Ureter (tissue), 1 donor: ENCODE measurements at regions not wholly inside any gene's neighbourhood (a gene's known extent, or its start where the extent isn't known, plus 50 kb on each side); places are given as distances from the start of the nearest gene placed in this dataset.

Source experiments
- DNase-seq: peaks from one replicate; pipeline ENCODE4 v3.0.0-alpha.2; 2020; ENCODE audit warnings: low spot score
- donor health status: DM: yes; HTN: yes; CAD: no.

DNA sequence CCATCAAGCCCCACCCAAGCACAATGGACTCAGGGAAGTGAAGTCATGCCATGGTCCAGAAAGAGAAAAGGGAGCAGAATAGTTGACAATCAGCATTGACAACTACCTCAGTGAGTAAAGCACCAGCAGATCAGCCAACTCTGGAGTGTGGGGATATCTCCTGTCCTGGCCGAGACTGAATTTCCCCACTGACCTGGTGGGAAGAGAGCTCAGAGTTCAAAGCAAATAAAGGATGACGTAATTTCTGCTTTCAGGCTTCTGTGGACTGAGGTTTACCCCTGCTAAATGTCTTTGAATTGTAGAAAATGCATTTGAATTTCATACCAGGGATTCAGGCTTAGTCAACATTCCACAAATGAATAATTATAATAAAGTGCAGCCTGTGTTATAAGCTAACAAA, 152.9 kb downstream of the CBLN1 start:
- no peak for DNase-seq

DNA sequence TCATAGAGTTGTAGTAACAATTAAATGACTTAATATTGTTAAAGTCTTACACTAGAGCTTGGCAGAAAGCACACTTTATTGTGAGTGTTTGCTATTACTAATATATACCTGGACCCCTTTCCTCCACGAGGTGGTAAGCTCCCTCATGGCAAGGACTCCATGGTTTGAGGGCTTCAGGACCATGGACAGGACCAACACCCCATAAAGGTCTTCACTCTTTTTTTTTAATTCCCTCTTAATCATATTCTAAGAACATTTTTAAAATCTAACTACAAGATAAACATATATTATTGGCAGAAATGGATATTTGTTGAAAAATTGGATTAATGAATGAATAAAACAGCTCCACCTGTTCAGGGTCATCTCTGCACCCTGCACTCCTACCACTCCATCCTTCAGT, 154.5 kb downstream of the CBLN1 start:
- no peak for DNase-seq

DNA sequence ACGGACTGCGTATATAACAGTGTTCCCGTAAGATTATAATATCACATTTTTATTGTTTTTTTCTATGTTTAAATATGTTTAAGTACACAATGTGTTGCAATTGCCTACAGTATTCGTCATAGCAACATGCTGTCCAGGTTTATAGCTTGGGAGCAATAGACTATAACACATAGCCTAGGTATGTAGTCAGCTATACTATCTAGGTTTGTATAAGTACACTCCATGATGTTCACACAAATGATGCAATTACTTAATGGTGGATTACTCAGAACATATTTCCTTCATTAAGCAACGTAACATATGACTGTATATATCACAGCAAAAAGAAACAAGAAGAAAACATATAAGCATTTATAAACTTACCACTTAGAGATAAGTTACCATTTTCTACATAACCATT, 160.0 kb downstream of the CBLN1 start:
- no peak for DNase-seq

DNA sequence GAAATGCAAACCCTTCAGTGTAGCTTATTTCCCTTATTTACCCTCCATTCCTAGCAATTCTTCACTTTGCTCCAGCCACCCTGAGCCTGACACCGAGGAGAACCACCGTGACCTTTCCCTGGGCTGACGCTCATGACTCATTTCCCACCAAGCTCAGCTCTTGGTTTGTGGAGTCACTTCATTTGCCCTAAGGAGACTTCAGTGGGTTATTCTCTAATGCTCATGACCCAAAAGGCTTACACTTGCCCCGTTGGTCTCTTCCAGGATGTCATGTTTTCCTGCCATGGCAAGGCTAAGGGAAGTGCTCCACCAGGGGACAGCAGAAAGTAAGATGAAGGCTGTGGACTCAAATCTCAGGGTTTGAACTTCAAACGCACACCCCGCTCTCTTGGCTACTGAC, 161.0 kb downstream of the CBLN1 start:
- no peak for DNase-seq

DNA sequence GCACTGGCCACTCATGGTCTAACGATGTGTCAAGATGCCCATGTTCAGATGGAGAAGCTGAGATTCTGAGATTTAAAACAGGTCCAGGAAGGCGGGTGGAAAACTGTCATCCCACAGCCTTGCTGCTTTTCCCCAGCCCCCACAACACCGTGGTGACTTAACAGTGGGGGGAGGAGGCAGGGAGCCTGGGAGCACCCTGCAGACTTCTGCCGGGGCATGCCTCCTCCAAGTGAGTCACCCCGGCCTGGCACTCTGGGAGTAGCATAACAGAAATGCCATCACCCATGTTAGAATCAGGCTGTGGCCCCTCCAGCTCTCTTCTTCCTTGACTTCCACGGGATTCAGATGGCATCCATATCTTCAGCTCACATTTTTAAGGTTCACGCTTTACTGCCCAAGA, 164.8 kb downstream of the CBLN1 start:
- DNase-seq = no peak

DNA sequence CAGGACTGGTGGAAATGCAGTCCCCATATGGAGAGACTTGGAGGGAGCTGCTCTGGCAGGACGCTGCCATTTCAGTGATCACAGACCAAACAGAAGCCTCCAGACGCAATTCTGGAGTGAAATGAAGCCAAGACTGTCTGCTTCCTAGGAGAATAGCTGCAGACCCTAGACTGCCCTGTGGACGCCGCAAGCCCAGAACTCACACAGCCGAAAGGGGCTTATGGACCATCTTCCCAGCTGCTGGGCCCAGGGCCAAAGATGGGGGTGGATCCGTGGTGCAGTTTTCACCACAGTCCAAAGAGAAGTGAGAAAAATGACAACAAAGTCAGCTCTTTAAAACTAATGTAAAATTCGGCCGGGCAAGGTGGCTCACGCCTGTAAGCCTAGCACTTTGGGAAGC, 165.7 kb downstream of the CBLN1 start:
- DNase-seq = no peak

DNA sequence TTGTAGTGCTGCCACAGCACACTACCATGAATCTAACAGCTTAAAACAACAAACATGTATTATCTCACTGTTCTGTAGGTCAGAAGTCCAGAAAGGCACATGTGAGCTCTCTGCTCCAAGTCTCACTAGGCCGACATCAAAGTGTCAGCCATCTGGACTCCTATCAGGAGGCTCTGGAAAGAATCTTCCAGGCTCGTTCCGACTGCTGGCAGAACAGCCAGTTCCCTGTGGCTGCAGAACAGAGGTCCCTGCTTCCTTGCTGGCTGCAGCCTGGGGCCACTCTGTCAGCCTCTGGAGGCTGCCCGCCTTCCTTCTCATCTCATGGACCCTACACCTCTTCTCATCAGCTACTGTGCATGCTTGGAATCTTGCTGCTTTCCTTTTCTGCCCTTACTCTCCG, 168.9 kb downstream of the CBLN1 start:
- peak; percentile 45 for DNase-seq

DNA sequence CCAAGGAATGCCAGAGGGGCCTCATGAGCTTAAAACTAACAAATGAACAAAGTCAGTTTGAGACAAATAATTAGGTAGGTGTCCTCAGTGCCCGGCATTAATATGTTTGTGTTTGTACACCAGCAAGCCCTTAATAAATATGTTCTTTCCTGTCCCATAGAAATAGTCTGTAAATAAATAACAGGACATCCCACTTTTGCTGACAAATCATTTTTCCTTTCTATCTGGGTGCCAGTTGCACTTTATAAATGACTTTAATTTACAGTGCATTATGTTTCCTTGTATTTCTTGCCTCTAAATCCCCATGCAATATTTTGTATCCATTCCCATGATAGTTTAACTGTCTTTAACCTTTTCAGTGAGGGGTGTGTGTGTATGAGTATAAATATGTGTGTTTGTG, 170.3 kb downstream of the CBLN1 start:
- no peak for DNase-seq

DNA sequence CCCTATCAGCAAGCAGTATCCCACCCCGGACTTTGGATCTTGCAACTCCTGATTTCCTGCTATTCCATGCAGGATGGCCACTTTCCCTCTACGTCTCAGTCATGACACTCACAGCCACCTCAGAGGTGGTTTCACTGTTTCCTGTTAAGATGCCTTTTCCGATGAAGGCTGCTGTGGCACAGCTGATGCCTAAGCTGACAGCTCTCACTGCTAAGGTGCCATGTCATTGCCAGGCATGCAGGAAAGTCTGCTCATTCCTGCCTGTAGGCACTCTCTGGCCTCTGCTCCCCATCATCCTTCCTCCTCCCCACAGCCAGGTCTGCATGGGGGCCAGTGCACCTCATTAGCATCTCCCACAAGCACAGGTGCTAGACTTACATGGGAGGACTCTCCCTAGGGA, 173.0 kb downstream of the CBLN1 start:
- no peak for DNase-seq

DNA sequence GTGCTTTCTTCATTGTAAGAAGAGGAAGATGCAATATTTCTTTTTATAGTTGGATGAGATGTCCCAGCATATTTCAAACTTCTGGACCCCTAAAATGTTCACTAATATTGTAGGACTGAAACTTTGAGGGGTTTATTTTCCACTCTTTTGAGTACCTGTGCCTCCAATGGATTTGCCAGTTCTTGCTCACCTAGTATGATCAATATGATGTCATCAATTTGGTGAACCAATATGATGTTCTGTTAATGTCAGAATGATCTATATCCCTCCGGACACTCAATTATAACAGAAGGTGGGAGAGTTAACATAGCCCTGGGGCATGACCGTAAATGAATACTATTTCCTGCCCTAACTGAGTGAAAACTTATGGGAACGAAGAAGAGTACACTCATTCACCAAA, 178.3 kb downstream of the CBLN1 start:
- DNase-seq = no peak

DNA sequence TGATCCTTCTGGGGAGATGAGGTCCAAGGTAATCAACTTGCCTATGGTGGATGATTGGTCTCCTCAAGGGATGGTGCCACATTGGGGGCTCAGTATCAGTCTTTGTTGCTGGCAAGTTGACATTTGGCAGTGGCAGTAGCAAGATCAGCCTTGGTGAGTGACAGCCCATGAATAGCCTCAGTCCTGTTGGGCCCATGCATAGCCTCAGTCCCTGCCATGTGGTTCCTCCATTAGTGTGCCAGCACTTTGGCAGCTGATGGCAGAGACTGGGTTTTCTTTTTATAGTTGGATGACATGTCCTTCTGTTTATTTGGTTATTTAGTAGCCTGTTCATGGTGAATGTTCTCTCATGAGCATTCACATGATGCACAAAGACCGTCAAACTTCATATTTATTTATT, 179.6 kb downstream of the CBLN1 start:
- no peak for DNase-seq

DNA sequence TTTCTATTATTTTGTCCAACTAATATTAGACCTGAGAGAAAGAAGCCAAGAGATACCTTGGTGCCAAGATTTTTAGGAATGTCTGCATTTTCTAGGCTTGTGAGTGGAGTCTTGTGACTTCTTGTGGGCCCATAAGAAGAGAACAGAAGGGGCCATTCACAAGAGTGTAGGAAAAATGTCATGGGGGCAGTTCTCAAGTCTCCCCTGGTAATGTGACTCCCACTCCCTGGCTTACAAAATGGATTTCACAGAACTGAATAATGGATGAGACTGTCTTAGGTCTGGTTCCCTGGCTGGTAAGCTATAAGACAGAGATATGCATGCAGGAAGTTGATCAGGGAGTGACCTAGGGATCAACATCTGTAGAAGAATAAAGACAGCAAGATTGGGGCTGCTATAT, 181.3 kb downstream of the CBLN1 start:
- DNase-seq = no peak

DNA sequence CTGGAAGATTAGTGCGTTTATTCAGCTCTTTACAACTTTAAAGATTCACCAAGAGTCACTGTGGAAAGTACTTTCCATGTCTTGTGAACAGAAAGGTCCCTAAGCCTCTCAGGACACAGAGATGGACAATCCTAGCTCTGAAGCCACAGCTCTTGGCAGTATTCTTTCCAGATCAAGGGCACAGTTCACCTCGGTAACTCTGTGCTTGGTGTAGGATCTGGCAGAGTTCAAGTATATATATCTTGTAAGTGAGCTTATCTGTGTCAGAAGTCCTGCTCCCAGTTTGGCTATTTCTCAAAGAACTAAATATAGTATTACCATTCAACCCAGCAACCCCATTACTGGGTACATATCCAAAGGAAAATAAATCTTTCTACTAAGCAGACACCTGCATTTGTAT, 183.7 kb downstream of the CBLN1 start:
- DNase-seq = no peak

DNA sequence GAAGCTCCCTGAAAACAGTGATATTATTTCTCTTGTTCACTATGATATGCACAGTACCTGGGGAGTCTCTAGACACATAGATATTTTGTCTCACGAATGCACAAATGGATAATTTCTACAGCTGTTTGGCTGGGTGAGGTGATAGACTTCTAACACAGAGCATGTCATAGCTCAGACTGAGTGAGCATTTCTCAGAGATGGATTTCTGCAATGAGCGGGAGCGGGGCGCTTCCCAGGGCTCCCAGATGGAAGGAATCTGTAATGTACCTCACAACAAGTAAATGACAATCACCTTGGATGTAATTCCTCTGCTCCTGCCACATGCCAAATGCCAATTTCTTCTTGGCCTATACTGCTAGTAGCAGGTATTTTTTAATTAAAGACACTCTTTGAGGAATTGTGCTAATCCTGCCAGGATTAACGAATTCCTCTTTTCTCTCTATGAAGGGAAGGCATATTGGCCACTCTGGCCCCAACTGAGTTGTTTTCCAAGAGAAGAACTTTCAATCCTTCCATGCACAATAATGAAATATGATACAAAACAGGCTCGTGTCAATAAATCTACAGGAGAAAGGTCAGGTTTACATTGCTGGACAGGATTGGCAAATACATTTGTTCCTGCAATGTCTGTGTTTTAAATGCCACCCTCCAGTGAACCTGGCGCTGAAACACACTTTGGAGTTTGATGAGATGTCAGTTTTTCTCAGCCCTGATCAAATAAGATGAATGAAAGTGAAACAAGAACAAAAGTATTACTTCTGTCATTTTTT, 185.3 kb downstream of the CBLN1 start:
- DNase-seq = no peak

DNA sequence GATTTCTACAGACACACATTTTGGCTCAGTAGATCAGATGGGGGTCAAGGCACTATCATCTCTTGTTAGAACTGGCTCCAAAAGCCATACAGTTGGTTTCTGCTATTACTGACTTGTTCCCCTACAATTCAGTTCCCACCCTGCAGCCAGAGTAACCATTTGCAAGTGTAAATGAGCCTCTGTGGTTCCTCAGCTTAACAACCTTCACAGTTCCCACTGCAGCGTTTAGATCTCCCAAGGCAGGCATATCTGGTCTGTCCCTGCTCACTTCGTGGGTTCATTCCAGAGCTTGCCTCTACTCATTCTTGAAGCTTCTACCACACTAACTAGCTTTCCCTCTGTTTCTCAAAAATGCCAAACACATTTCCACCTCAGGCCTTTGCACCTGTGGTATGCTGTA, 186.1 kb downstream of the CBLN1 start:
- DNase-seq = no peak

DNA sequence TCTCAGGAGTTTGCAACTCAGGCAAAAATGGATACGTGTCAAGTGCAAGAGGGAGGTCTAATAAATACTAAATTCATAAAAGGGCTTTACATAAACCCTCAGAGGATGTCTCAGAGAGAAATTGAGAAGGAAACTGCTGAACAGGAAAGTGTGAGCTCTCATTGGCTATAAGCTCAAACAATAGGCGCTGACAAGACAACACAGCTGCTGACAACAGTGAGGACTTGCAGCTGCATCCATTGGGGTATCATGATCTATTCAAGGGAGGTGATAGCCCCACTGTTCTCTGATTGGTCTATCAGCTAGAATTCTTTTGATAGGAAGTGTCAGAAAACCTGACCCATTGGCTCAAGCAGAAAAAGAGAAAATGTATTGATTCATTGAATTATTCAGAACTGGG, 187.2 kb downstream of the CBLN1 start:
- no peak for DNase-seq

DNA sequence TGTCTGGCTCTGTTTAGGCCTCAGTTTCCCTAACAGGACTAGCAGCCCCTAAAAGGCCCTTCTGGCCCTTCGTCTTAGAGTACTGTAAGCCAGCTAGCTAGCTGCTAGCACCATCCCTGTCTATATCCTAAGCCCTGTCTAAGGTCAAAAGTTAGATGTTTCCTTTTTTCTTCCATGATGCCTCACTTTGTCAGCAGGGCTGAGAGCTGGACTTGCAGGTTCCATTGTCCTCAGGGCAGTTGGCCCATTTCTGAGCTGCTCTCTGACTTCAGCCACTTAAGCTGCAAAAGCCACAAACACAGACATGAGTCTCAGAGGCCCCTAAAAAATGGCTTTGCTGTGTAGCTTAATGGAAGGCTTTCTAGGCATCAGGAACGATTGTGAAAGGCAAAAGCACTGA, 187.7 kb downstream of the CBLN1 start:
- DNase-seq = no peak

DNA sequence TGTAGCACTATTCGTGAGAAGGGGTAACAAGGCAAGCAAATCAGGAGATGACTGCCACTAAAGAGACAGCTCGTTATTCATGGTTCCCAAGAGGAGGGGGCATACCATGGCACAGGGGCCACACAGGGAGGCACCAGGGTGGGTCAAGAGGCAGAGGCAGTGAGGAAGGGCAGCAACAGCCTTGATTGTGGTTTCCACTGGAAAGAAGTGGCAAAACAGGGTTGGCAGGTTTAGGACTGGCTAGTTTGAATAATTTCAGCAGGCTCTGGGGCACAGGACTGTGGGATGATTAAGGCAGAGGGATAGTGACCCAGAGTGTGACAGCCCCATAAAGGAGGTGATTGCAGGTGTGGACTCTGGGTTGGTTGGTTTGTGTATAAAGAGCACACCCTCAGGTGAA, 188.9 kb downstream of the CBLN1 start:
- no peak for DNase-seq

DNA sequence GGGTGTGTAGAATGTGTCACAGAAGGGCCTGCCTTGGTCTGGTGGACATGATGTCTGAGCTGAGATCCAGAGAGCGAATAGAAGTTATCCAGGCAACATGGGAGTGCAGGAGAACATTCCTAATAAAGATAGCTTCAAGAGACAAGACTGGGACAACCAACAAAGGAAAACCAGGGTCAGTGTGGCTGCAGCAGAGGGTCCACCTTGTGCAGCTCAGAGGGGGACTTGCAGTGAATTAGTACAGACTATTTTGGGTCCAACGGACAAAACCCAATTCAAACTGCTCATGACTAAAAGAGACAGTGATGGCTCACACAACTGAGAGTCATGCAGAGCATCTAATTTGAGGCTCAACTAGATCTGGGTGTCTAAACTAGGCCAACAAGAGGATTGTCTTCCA, 192.1 kb downstream of the CBLN1 start:
- DNase-seq = no peak

DNA sequence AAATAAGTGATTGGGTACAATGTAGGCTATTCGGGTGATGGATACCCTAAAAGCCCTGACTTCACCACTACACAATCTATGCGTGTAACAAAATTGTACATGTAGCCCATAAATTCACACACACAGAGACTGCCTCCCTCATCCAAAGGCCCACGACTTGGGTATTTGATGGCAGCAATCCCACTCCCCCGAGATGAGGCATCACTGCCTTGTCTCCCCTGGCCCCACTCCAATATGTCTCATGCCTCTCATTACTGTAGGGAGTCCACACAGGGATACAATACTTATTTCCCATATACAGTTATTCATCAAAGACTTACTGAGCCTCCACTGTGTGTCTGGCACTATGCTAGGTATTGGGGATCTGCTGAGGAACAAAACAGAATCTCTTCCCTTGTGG, 192.6 kb downstream of the CBLN1 start:
- DNase-seq = no peak

DNA sequence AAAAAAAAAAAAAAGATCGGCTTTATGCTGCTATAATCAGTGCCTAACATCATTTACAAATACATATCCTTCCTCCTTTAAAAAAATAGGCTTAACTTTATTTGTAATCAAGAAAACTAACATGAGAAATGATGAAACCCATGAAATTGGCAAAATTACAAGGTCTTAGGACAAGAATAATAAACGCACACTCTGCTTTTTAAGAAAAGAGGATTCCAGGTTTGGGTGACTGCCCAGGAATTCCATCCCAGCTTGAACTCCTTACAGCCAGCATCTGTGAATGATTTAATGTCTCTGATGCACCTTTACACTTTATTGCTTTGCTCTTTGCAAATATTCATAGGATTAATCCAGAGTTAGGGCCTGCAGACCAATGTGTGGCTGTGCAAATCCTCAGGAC, 196.0 kb downstream of the CBLN1 start:
- no peak for DNase-seq

DNA sequence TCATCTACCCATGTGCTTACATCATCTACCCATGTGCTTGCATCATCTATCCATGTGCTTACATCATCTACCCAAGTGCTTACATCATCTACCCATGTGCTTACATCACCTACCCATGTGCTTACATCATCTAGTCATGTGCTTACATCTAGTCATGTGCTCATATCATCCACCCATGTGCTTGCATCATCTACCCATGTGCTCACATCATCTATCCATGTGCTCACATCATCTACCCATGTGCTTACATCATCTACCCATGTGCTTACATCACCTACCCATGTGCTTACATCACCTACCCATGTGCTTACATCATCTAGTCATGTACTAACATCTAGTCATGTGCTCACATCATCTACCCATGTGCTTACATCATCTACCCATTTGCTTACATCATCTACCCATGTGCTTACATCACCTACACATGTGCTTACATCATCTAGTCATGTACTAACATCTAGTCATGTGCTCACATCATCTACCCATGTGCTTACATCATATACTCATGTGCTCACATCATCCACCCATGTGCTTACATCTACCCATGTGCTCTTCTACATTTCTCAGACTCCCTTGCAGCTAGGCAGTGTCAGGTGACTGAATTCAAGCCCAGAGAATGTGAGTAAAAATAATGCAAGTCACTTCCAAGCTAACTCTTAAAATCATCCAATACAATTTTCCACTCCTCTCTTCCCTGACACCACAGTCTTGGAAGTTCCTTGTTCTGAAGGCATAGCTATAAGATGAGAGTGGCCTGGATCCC, 196.8 kb downstream of the CBLN1 start:
- no peak for DNase-seq

DNA sequence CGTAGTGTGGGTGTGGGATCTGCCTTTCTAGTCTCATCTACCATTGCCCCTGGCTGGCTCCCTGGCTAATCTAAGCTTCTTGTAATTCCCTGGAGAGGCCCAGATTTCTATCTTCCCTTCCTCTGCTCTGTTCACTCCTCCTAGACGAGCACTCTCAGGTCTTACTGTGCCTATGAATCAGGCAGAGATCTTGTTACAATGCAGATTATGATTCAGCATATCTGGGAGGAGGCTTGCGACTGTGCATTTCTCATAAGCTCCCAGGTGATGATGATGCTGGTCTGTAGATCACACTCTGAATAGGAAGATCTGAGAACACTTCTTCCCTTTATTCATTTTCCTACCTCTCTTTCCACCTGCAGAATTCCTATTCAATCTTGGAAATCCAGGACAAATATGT, 200.1 kb downstream of the CBLN1 start:
- DNase-seq = no peak

DNA sequence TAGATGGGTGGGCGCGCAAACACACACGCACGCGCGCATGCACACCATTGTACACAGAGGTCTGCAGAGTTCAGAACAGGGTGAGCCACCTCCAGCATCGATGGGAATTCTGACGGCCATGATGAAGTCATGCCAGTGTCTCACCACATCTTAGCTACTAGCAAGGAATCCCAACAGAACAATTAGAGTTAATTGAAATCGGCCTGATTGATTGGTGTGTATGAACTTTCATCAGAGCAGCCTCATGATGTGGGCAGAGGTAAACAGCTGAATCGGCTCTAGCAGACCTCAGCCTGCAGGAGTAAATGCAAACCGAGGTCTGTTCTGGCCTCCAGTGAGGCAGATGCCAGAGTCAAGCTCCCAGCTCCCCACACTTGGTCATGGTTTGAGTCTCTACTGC, 200.6 kb downstream of the CBLN1 start:
- DNase-seq = no peak
